ENCODE measurements at regions not wholly inside any gene's neighbourhood (a gene's known extent, or its start where the extent isn't known, plus 50 kb on each side); places are given as distances from the start of the nearest gene placed in this dataset.

DNA sequence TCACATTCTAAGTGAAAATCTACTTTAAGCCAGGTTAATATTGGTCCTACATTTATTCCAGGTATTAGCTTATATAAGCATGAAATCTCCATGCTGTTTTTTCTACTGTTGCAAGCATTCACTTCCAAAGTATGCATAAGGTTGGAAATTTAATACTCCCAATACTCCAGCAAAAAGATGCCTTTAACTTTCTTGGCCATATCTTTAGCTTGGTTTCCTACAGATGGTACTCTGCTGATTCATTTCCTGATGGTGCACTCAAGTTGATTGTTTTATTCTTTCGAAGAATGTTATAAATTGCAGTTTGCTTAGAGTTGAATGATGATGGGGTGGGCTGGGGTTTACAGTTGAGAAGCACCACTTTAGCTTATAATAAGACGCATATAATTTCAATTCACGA lies 330.2 kb downstream of the PTTG2 start:
- RAD21 ChIA-PET (ENCODE audit: low non-redundant PET in 1 of 2, low total read pairs in 2 of 2, uncharacterized antibody in 2 of 2, unreplicated experiment in 2 of 2), result no interaction called here
- Histone ChIP-seq H2AFZ (ENCODE audit: low read depth, low read length, poor library complexity, severe bottlenecking) (no peak overlapping the region), H3K9ac (ENCODE audit: low read length) (no peak overlapping the region), H3K4me3 (replicated peaks in 1 of 2; ENCODE audit: low read depth in 1 of 2, low read length in 2 of 2) (no peak overlapping the region), H3K27me3 (ENCODE audit: insufficient read depth, low read length) (no peaks in the 10 kb centered on the region), H3K27ac (ENCODE audit: low read depth, low read length) (no peak overlapping the region), H3K79me2 (ENCODE audit: insufficient read depth, low read length) (no peaks in the 10 kb centered on the region), H3K4me1 (ENCODE audit: control insufficient read depth in 1 of 2, insufficient read depth in 2 of 2, low read length in 2 of 2) (no peaks in the 10 kb centered on the region), H3K9me2 (ENCODE audit: insufficient read depth) (no peaks in the 10 kb centered on the region), H3K4me2 (ENCODE audit: low read length) (no peak overlapping the region), H4K20me1 (ENCODE audit: insufficient read depth) (no peaks in the 10 kb centered on the region), H3K9me3 (ENCODE audit: control insufficient read depth in 1 of 2, insufficient read depth in 1 of 2, low read depth in 1 of 2, low read length in 2 of 2) (peaks cover 4 to 6% of the 10 kb centered on the region in 2 experiments; a peak in 2 of 4 replicates), H3K36me3 (ENCODE audit: control insufficient read depth in 1 of 2, insufficient read depth in 2 of 2, low read length in 2 of 2) (no peaks in the 10 kb centered on the region)
- TF ChIP-seq, protein P1, sequence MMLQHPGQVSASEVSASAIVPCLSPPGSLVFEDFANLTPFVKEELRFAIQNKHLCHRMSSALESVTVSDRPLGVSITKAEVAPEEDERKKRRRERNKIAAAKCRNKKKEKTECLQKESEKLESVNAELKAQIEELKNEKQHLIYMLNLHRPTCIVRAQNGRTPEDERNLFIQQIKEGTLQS (IDR thresholded peaks at IDR 0.05), result no peak
- no peak for TF ChIP-seq SRF (IDR thresholded peaks at IDR 0.05; ENCODE audit: low read depth)
- no peak for TF ChIP-seq EZH2phosphoT487 (IDR thresholded peaks at IDR 0.05; ENCODE audit: borderline replicate concordance)
- TF ChIP-seq TCF7L2 (IDR thresholded peaks at IDR 0.05; ENCODE audit: borderline replicate concordance, extremely low read depth, insufficient read depth, insufficient read length), result no peak
- no peak for TF ChIP-seq ZNF274 (IDR thresholded peaks at IDR 0.05; ENCODE audit: low read depth, low read length)
- TF ChIP-seq REST (IDR thresholded peaks at IDR 0.05; ENCODE audit: low read depth), result no peak
- no peak for TF ChIP-seq SP1 (IDR thresholded peaks at IDR 0.05; ENCODE audit: low read depth)
- TF ChIP-seq RAD21 (IDR thresholded peaks at IDR 0.05; ENCODE audit: low read depth), result no peak
- TF ChIP-seq EZH2 (IDR thresholded peaks at IDR 0.05), result no peak
- TF ChIP-seq CTCF (IDR thresholded peaks at IDR 0.05 in 2 of 3, conservative IDR thresholded peaks at IDR 0.05 in 1 of 3; ENCODE audit: borderline replicate concordance in 1 of 3, insufficient read depth in 1 of 3, low read depth in 2 of 3, low read length in 2 of 3), result no peak
- no peak for TF ChIP-seq FOSL1 (IDR thresholded peaks at IDR 0.05; ENCODE audit: low read depth)
- no peak for TF ChIP-seq ZFX (IDR thresholded peaks at IDR 0.05)
- no peak for TF ChIP-seq EGR1 (IDR thresholded peaks at IDR 0.05; ENCODE audit: low read depth)
- TF ChIP-seq ZBTB33 (IDR thresholded peaks at IDR 0.05; ENCODE audit: extremely low read depth, insufficient replicate concordance, low read length), result no peak
- no peak for TF ChIP-seq JUND (IDR thresholded peaks at IDR 0.05)
- no peak for TF ChIP-seq SIN3A (IDR thresholded peaks at IDR 0.05; ENCODE audit: low read depth)
- POLR2A ChIA-PET, result no interaction called here
- CTCF ChIA-PET, result no interaction called here
- DNase-seq (ENCODE audit: low read depth, low spot score) (no peak), ATAC-seq (no peak)
- BruUV-seq (replicated peaks), result no TSS peak
- intact Hi-C loops (cut with micrococcal nuclease), result no loop called here
